Fibroblast of lung (primary cell): ENCODE measurements at regions not wholly inside any gene's neighbourhood (a gene's known extent, or its start where the extent isn't known, plus 50 kb on each side); places are given as distances from the start of the nearest gene placed in this dataset.

Experiments used
- DNase-seq, 2 donors: peaks; one replicate each; pipeline versions ENCODE4 v3.0.0 to v3.0.0-alpha.2; 2010; ENCODE audit warnings: low read depth in 2 of 2
- H2AFZ ChIP-seq: 2 replicates; pipeline ENCODE4 v1.5.1; 2012; ENCODE audit warnings: low read length, control low read depth, inconsistent platforms
- H3K27ac ChIP-seq: 2 replicates; pipeline ENCODE4 v1.5.1; 2011; ENCODE audit warnings: low read length, control low read depth; ENCODE audit not compliant: insufficient read depth
- H3K27me3 ChIP-seq: 2 replicates; pipeline ENCODE4 v1.5.1; 2011; ENCODE audit warnings: mild to moderate bottlenecking, low read length; ENCODE audit not compliant: control insufficient read depth, insufficient read depth
- H3K36me3 ChIP-seq: 2 replicates; pipeline ENCODE4 v1.5.1; 2011; ENCODE audit warnings: low read length; ENCODE audit not compliant: control insufficient read depth, insufficient read depth
- H3K4me1 ChIP-seq: 2 replicates; pipeline ENCODE4 v1.5.1; 2011; ENCODE audit warnings: low read length; ENCODE audit not compliant: control insufficient read depth, insufficient read depth; ENCODE audit errors: extremely low read depth
- H3K4me2 ChIP-seq: 2 replicates; pipeline ENCODE4 v1.5.1; 2011; ENCODE audit warnings: low read length, control low read depth; ENCODE audit not compliant: insufficient read depth; ENCODE audit errors: extremely low read depth
- H3K4me3 ChIP-seq, 4 experiments: fragments of 200-600 bp in 1 of 4; sonication (generic) in 1 of 4; replicated peaks in 1 of 4; 2 replicates each; pipeline ENCODE4 v1.5.1; 2011 to 2016; ENCODE audit warnings: low read length in 4 of 4, low read depth in 3 of 4, mild to moderate bottlenecking in 3 of 4, control low read depth in 2 of 4, inconsistent platforms in 1 of 4, mixed read lengths in 1 of 4; ENCODE audit not compliant: insufficient read depth in 1 of 4; ENCODE audit errors: control extremely low read depth in 1 of 4
- H3K79me2 ChIP-seq: 2 replicates; pipeline ENCODE4 v1.5.1; 2012; ENCODE audit warnings: mild to moderate bottlenecking, low read length, inconsistent platforms; ENCODE audit not compliant: control insufficient read depth, insufficient read depth
- H3K9ac ChIP-seq: 2 replicates; pipeline ENCODE4 v1.5.1; 2011; ENCODE audit warnings: mild to moderate bottlenecking, low read length, control low read depth; ENCODE audit not compliant: insufficient read depth
- H3K9me3 ChIP-seq: 2 replicates; pipeline ENCODE4 v1.5.1; 2012; ENCODE audit warnings: low read depth, low read length; ENCODE audit not compliant: control insufficient read depth, insufficient read depth
- H4K20me1 ChIP-seq: 2 replicates; pipeline ENCODE4 v1.5.1; 2011; ENCODE audit warnings: low read length; ENCODE audit not compliant: control insufficient read depth, insufficient read depth; ENCODE audit errors: extremely low read depth
- EZH2 ChIP-seq: IDR thresholded peaks from 2 replicates; pipeline ENCODE4 v1.5.1; 2012; ENCODE audit warnings: low read length, control low read depth, mild to moderate bottlenecking; ENCODE audit errors: missing control alignments
- TF ChIP-seq, protein P1 (sequence below), 2 donors: IDR thresholded peaks in 1 of 2; conservative IDR thresholded peaks in 1 of 2; 1 replicate in 1 of 2; 2 replicates in 1 of 2; pipeline ENCODE4 v1.5.1; 2011 to 2012; ENCODE audit warnings: low read length in 2 of 2, control low read depth in 1 of 2, inconsistent platforms in 1 of 2, low read depth in 1 of 2, mild to moderate bottlenecking in 1 of 2

DNA sequence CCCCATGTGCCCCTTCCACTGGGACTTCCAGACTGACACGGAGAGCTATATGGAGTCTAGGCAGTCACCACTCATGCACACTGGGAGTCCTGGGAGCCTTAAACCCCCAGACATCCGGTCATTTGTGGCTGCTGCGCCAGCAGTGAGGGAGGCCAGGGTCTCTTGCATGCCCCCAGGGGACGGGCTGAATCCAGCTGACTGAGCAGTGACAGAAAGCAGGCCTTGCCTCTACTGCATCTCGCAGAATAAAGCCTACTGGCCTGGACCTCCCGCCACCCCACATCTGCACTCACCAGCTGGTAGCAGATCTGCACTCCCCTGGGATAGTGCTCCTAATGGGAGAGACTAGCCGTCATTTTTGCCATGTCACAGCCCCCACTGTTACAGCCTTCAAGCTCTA lies 1234.2 kb downstream of the FAM133A start:
- H3K4me2 ChIP-seq, result no peak overlapping the region
- H3K79me2 ChIP-seq, result no peaks in the 10 kb centered on the region
- no peak for DNase-seq
- TF ChIP-seq, protein P1, sequence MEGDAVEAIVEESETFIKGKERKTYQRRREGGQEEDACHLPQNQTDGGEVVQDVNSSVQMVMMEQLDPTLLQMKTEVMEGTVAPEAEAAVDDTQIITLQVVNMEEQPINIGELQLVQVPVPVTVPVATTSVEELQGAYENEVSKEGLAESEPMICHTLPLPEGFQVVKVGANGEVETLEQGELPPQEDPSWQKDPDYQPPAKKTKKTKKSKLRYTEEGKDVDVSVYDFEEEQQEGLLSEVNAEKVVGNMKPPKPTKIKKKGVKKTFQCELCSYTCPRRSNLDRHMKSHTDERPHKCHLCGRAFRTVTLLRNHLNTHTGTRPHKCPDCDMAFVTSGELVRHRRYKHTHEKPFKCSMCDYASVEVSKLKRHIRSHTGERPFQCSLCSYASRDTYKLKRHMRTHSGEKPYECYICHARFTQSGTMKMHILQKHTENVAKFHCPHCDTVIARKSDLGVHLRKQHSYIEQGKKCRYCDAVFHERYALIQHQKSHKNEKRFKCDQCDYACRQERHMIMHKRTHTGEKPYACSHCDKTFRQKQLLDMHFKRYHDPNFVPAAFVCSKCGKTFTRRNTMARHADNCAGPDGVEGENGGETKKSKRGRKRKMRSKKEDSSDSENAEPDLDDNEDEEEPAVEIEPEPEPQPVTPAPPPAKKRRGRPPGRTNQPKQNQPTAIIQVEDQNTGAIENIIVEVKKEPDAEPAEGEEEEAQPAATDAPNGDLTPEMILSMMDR (conservative IDR thresholded peaks at IDR 0.05 in 1 of 2, IDR thresholded peaks at IDR 0.05 in 1 of 2; ENCODE audit: low read depth in 1 of 2, low read length in 2 of 2), result no peak
- no peak for TF ChIP-seq EZH2
- no peaks in the 10 kb centered on the region for H3K36me3 ChIP-seq
- no peak overlapping the region for H2AFZ ChIP-seq
- H4K20me1 ChIP-seq, result no peaks in the 10 kb centered on the region
- no peak overlapping the region for H3K4me3 ChIP-seq
- H3K27ac ChIP-seq, result no peak overlapping the region
- no peaks in the 10 kb centered on the region for H3K9me3 ChIP-seq
- no peaks in the 10 kb centered on the region for H3K4me1 ChIP-seq
- no peaks in the 10 kb centered on the region for H3K27me3 ChIP-seq
- no peak overlapping the region for H3K9ac ChIP-seq

GRCh38 chrX:94908648-94909047 lies 1234.6 kb downstream of the FAM133A start:
- DNase-seq, result no peak
- Histone ChIP-seq H3K4me1 (no peaks in the 10 kb centered on the region), H3K9me3 (no peaks in the 10 kb centered on the region), H3K79me2 (no peaks in the 10 kb centered on the region), H2AFZ (no peak overlapping the region), H3K4me3 (no peak overlapping the region), H3K27ac (no peak overlapping the region), H3K27me3 (no peaks in the 10 kb centered on the region), H3K36me3 (no peaks in the 10 kb centered on the region), H4K20me1 (no peaks in the 10 kb centered on the region), H3K4me2 (no peak overlapping the region), H3K9ac (no peak overlapping the region)
- TF ChIP-seq, protein P1 (conservative IDR thresholded peaks at IDR 0.05 in 1 of 2, IDR thresholded peaks at IDR 0.05 in 1 of 2; ENCODE audit: low read depth in 1 of 2, low read length in 2 of 2), result no peak
- no peak for TF ChIP-seq EZH2

DNA sequence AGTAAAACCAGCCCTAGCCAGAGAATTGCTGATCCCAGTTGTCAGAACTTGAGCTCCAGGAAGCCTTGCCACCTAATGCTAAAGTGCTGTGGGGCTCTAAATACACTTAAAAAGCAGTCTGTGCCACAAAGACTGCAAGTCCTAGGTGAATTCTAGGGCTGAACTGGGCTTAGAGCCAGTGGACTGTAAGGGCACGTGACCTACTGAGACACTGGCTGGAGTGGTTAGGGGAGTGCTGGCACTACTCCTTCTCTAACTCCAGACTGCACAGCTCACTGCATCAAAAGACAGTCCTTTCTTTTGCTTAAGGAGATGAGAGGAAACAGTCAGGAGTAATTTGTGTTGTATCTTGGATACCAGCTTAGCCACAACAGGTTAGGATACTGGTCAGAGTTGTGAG lies 1240.2 kb downstream of the FAM133A start:
- no peak overlapping the region for H3K9ac ChIP-seq

More for the DNA sequence above, 1240.2 kb downstream of the FAM133A start:
- no peak overlapping the region for H2AFZ ChIP-seq
- H3K27me3 ChIP-seq, result no peaks in the 10 kb centered on the region
- TF ChIP-seq, protein P1 (conservative IDR thresholded peaks at IDR 0.05 in 1 of 2, IDR thresholded peaks at IDR 0.05 in 1 of 2; ENCODE audit: low read depth in 1 of 2, low read length in 2 of 2), result no peak
- no peak for TF ChIP-seq EZH2
- H3K4me1 ChIP-seq, result no peaks in the 10 kb centered on the region
- no peaks in the 10 kb centered on the region for H3K36me3 ChIP-seq
- H3K27ac ChIP-seq, result no peak overlapping the region
- no peaks in the 10 kb centered on the region for H4K20me1 ChIP-seq
- no peak overlapping the region for H3K4me2 ChIP-seq
- H3K79me2 ChIP-seq, result no peaks in the 10 kb centered on the region
- DNase-seq, result no peak
- no peak overlapping the region for H3K4me3 ChIP-seq
- no peaks in the 10 kb centered on the region for H3K9me3 ChIP-seq
